Gastrocnemius medialis (tissue), 4 donors: ENCODE measurements at regions not wholly inside any gene's neighbourhood (a gene's known extent, or its start where the extent isn't known, plus 50 kb on each side); places are given as distances from the start of the nearest gene placed in this dataset.

ENCODE experiments used
- POLR2A ChIP-seq, 2 donors: fragments of 450-650 bp; IDR thresholded peaks; one replicate each; pipeline ENCODE4 v1.6.1; 2017; ENCODE audit warnings: antibody characterized with exemption in 2 of 2, mild to moderate bottlenecking in 2 of 2, moderate library complexity in 2 of 2
- TF ChIP-seq, protein P1 (sequence below), 5 experiments: fragments of 450-650 bp in 3 of 5; fragments of 200-600 bp in 2 of 5; sonication (generic) in 2 of 5; IDR thresholded peaks in 4 of 5; conservative IDR thresholded peaks in 1 of 5; 1 replicate in 4 of 5; 2 replicates in 1 of 5; pipeline ENCODE4 v1.5.1; 2016 to 2019; ENCODE audit warnings: antibody characterized with exemption in 5 of 5, mild to moderate bottlenecking in 3 of 5, moderate library complexity in 3 of 5

- TF ChIP-seq, protein P1, sequence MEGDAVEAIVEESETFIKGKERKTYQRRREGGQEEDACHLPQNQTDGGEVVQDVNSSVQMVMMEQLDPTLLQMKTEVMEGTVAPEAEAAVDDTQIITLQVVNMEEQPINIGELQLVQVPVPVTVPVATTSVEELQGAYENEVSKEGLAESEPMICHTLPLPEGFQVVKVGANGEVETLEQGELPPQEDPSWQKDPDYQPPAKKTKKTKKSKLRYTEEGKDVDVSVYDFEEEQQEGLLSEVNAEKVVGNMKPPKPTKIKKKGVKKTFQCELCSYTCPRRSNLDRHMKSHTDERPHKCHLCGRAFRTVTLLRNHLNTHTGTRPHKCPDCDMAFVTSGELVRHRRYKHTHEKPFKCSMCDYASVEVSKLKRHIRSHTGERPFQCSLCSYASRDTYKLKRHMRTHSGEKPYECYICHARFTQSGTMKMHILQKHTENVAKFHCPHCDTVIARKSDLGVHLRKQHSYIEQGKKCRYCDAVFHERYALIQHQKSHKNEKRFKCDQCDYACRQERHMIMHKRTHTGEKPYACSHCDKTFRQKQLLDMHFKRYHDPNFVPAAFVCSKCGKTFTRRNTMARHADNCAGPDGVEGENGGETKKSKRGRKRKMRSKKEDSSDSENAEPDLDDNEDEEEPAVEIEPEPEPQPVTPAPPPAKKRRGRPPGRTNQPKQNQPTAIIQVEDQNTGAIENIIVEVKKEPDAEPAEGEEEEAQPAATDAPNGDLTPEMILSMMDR (IDR thresholded peaks at IDR 0.05 in 4 of 5, conservative IDR thresholded peaks at IDR 0.05 in 1 of 5) = no peak
- no peak for TF ChIP-seq POLR2A (IDR thresholded peaks at IDR 0.05)
These were observed 429.2 kb upstream of the IRAK1BP1 start for GRCh38 chr6:78438135-78438534.
